NCI-H1930 (cell line): ENCODE measurements at regions not wholly inside any gene's neighbourhood (a gene's known extent, or its start where the extent isn't known, plus 50 kb on each side); places are given as distances from the start of the nearest gene placed in this dataset.
"Not testable (repeated sequence)": the region's sequence is repeated elsewhere in the genome, so short reads cannot be mapped to it uniquely, and the experiment has no call there.

Source experiments
- DNase-seq, 2 experiments: peaks; one replicate each; lab custom pipeline; 2025; lab: John Stamatoyannopoulos, UW

GRCh38 chr11:129503646-129504045 lies 128.0 kb downstream of the BARX2 start:
- DNase-seq: no peak

GRCh38 chr11:129505266-129505665 lies 129.6 kb downstream of the BARX2 start:
- DNase-seq: no peak

- no peak for DNase-seq
These were observed 132.5 kb downstream of the BARX2 start for GRCh38 chr11:129508163-129508562.

GRCh38 chr11:129528296-129528695 lies 152.6 kb downstream of the BARX2 start:
- DNase-seq: no peak

- DNase-seq: no peak
These were observed 154.7 kb downstream of the BARX2 start for GRCh38 chr11:129530154-129530895.

GRCh38 chr11:129533395-129533794 lies 157.7 kb downstream of the BARX2 start:
- no peak for DNase-seq

- DNase-seq: no peak
These were observed 160.7 kb downstream of the BARX2 start for GRCh38 chr11:129536338-129536737.

- DNase-seq: no peak
These were observed 162.7 kb downstream of the BARX2 start for GRCh38 chr11:129538323-129538722.

GRCh38 chr11:129543515-129544290 lies 168.1 kb downstream of the BARX2 start:
- no peak for DNase-seq

- DNase-seq: no peak
These were observed 169.0 kb downstream of the BARX2 start for GRCh38 chr11:129544691-129545090.

GRCh38 chr11:129546266-129546665 lies 170.6 kb downstream of the BARX2 start:
- no peak for DNase-seq

GRCh38 chr11:129557421-129557820 lies 181.8 kb downstream of the BARX2 start:
- no peak for DNase-seq

GRCh38 chr11:129569007-129569406 lies 193.4 kb downstream of the BARX2 start:
- DNase-seq: no peak

- DNase-seq: not testable (repeated sequence)
These were observed 197.0 kb downstream of the BARX2 start for GRCh38 chr11:129572667-129573066.

GRCh38 chr11:129573161-129573560 lies 197.5 kb downstream of the BARX2 start:
- DNase-seq: no peak

GRCh38 chr11:129574431-129574830 lies 198.8 kb downstream of the BARX2 start:
- no peak for DNase-seq

GRCh38 chr11:129576652-129577051 lies 201.0 kb downstream of the BARX2 start:
- DNase-seq: no peak

- no peak for DNase-seq
These were observed 202.4 kb downstream of the BARX2 start for GRCh38 chr11:129578006-129578405.

GRCh38 chr11:129580278-129580677 lies 204.6 kb downstream of the BARX2 start:
- no peak for DNase-seq

- DNase-seq: no peak
These were observed 208.7 kb downstream of the BARX2 start for GRCh38 chr11:129584316-129584715.

GRCh38 chr11:129589190-129589860 lies 213.7 kb downstream of the BARX2 start:
- no peak for DNase-seq

GRCh38 chr11:129590030-129590752 lies 214.5 kb downstream of the BARX2 start:
- DNase-seq: no peak
